Dedifferentiated amniotic fluid mesenchymal stem cell (primary cell): ENCODE measurements at regions not wholly inside any gene's neighbourhood (a gene's known extent, or its start where the extent isn't known, plus 50 kb on each side); places are given as distances from the start of the nearest gene placed in this dataset.

Experiments used
- DNase-seq: peaks from one replicate; pipeline ENCODE4 v3.0.0-alpha.2; 2016; ENCODE audit errors: extremely low spot score

GRCh38 chr18:61949946-61950345 lies 57.1 kb upstream of the RNF152 start:
- no peak for DNase-seq

GRCh38 chr18:61948846-61949438 lies 56.1 kb upstream of the RNF152 start:
- DNase-seq = no peak

GRCh38 chr18:61948281-61948741 lies 55.5 kb upstream of the RNF152 start:
- DNase-seq = peak; percentile 49

DNA sequence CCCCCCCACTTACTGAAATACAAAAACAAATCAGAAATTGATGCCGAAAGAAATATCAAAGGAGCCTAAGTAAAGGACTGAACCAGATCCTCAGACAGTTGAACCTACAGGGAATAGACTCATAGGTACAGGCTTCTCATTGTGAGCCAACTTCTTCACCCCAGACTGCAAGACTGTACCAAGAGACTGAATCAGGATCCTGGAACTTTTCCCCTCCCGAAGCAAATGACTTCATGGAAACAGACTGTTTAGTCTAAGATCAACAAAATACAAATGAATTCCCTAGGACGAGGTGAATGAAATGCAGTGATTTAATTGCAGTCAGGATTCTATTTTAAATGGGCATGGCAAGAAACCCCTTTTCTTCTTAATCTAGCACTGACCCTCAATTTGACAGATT lies 53.6 kb upstream of the RNF152 start:
- peak; percentile 61 for DNase-seq

- no peak for DNase-seq
Measured at GRCh38 chr18:61943175-61943964, 50.6 kb upstream of the RNF152 start.
